ENCODE measurements at regions not wholly inside any gene's neighbourhood (a gene's known extent, or its start where the extent isn't known, plus 50 kb on each side); places are given as distances from the start of the nearest gene placed in this dataset.

- TF ChIP-seq E2F4 (CRISPR knock-in tag; IDR thresholded peaks at IDR 0.05; ENCODE audit: borderline replicate concordance, low read depth) (no peak), FOXK1 (CRISPR knock-in tag; IDR thresholded peaks at IDR 0.05) (no peak)
Observed at GRCh38 chr3:67305922-67306321, 307.8 kb downstream of the KBTBD8 start (continued).

GRCh38 chr3:67311440-67311839 is 313.3 kb downstream of the KBTBD8 start:
- DNase-seq (ENCODE audit: low spot score): no peak
- no peak for TF ChIP-seq FOXP4 (CRISPR knock-in tag; IDR thresholded peaks at IDR 0.05)
- no peak for TF ChIP-seq ZNF416 (CRISPR knock-in tag; IDR thresholded peaks at IDR 0.05)
- TF ChIP-seq USF2 (CRISPR knock-in tag; IDR thresholded peaks at IDR 0.05): no peak
- TF ChIP-seq CBFB (CRISPR knock-in tag; IDR thresholded peaks at IDR 0.05; ENCODE audit: low read depth): no peak
- TF ChIP-seq FOXK1 (CRISPR knock-in tag; IDR thresholded peaks at IDR 0.05): no peak
- TF ChIP-seq ERG (CRISPR knock-in tag; IDR thresholded peaks at IDR 0.05): no peak
- TF ChIP-seq MXD4 (CRISPR knock-in tag; IDR thresholded peaks at IDR 0.05; ENCODE audit: borderline replicate concordance): no peak
- no peak for TF ChIP-seq ZNF423 (CRISPR knock-in tag; IDR thresholded peaks at IDR 0.05)
- no peak for TF ChIP-seq TEAD4 (CRISPR knock-in tag; IDR thresholded peaks at IDR 0.05)
- TF ChIP-seq CREM (CRISPR knock-in tag; IDR thresholded peaks at IDR 0.05): no peak
- TF ChIP-seq GRHL2 (CRISPR knock-in tag; IDR thresholded peaks at IDR 0.05; ENCODE audit: insufficient replicate concordance, severe bottlenecking): no peak
- TF ChIP-seq SP1 (CRISPR knock-in tag; conservative IDR thresholded peaks at IDR 0.05): no peak
- no peak for TF ChIP-seq MYBL2 (CRISPR knock-in tag; IDR thresholded peaks at IDR 0.05)
- H3K27ac Mint-ChIP-seq: no peak overlapping the region

GRCh38 chr3:67312155-67312554 is 314.0 kb downstream of the KBTBD8 start:
- ATAC-seq (no peak), DNase-seq (ENCODE audit: low spot score) (no peak)
- Mint-ChIP-seq H3K27me3 (ENCODE audit: low read depth) (no peaks in the 10 kb centered on the region), H3K27ac (no peak overlapping the region), H3K4me1 (peaks cover 17% of the 10 kb centered on the region), H3K4me3 (no peak overlapping the region), H3K36me3 (no peaks in the 10 kb centered on the region), H3K9me3 (peaks cover 7% of the 10 kb centered on the region; the same call in 1 of the 2 replicates)
- CTCF ChIA-PET: no interaction called here
- POLR2A ChIA-PET: no interaction called here
- no peak for TF ChIP-seq TP53 (CRISPR knock-in tag; IDR thresholded peaks at IDR 0.05)
- no peak for TF ChIP-seq STAT6 (CRISPR knock-in tag; conservative IDR thresholded peaks at IDR 0.05; ENCODE audit: low read depth)
- TF ChIP-seq ZBTB43 (CRISPR knock-in tag; IDR thresholded peaks at IDR 0.05): no peak
- TF ChIP-seq ZNF512 (CRISPR knock-in tag; IDR thresholded peaks at IDR 0.05; ENCODE audit: borderline replicate concordance): no peak
- TF ChIP-seq ZNF671 (CRISPR knock-in tag; IDR thresholded peaks at IDR 0.05): no peak
- no peak for TF ChIP-seq CREM (CRISPR knock-in tag; IDR thresholded peaks at IDR 0.05)
- TF ChIP-seq ZSCAN18 (CRISPR knock-in tag; IDR thresholded peaks at IDR 0.05): no peak
- no peak for TF ChIP-seq ELF4 (CRISPR knock-in tag; IDR thresholded peaks at IDR 0.05; ENCODE audit: low read depth)
- TF ChIP-seq JUN (CRISPR knock-in tag; IDR thresholded peaks at IDR 0.05): no peak
- no peak for TF ChIP-seq MXD4 (CRISPR knock-in tag; IDR thresholded peaks at IDR 0.05; ENCODE audit: borderline replicate concordance)

More at GRCh38 chr3:67311440-67311839, 313.3 kb downstream of the KBTBD8 start:
- peaks cover 7% of the 10 kb centered on the region; the same call in 1 of the 2 replicates for H3K9me3 Mint-ChIP-seq
- CTCF ChIA-PET: no interaction called here
- POLR2A ChIA-PET: no interaction called here
- H3K4me3 Mint-ChIP-seq: no peak overlapping the region
- no peaks in the 10 kb centered on the region for H3K36me3 Mint-ChIP-seq
- no peaks in the 10 kb centered on the region for H3K27me3 Mint-ChIP-seq (ENCODE audit: low read depth)
- peak; percentile 62 for ATAC-seq
- peaks cover 17% of the 10 kb centered on the region for H3K4me1 Mint-ChIP-seq

Measured in WTC11 (cell line).